DOHH2 (cell line): ENCODE measurements at regions not wholly inside any gene's neighbourhood (a gene's known extent, or its start where the extent isn't known, plus 50 kb on each side); places are given as distances from the start of the nearest gene placed in this dataset.

Experiments used
- H3F3A ChIP-seq: fragments of 200-600 bp; sonication (generic), shearing (Covaris generic); 2 replicates; pipeline ENCODE4 v1.6.0; 2016; ENCODE audit warnings: antibody characterized with exemption, mild to moderate bottlenecking; ENCODE audit not compliant: control insufficient read depth, insufficient read depth
- H3K27ac ChIP-seq: fragments of 200-600 bp; sonication (generic); 2 replicates; pipeline ENCODE4 v1.5.1; 2014; ENCODE audit warnings: low read depth, mild to moderate bottlenecking, low read length, moderate library complexity
- H3K27me3 ChIP-seq: fragments of 200-600 bp; sonication (generic); 2 replicates; pipeline ENCODE4 v1.6.1; 2014; ENCODE audit warnings: mild to moderate bottlenecking, low read length, mixed read lengths; ENCODE audit not compliant: control insufficient read depth
- H3K36me3 ChIP-seq: fragments of 200-600 bp; sonication (generic); 2 replicates; pipeline ENCODE4 v1.6.1; 2014; ENCODE audit warnings: mild to moderate bottlenecking, low read length, moderate library complexity, mixed read lengths; ENCODE audit not compliant: control insufficient read depth
- H3K4me1 ChIP-seq: fragments of 200-600 bp; sonication (generic); 2 replicates; pipeline ENCODE4 v1.6.1; 2014; ENCODE audit warnings: mild to moderate bottlenecking, low read length, mixed read lengths; ENCODE audit not compliant: control insufficient read depth
- H3K4me2 ChIP-seq: fragments of 200-600 bp; sonication (generic); 2 replicates; pipeline ENCODE4 v1.6.0; 2014; ENCODE audit warnings: mild to moderate bottlenecking, low read length, moderate library complexity
- H3K4me3 ChIP-seq: fragments of 200-600 bp; sonication (generic); 2 replicates; pipeline ENCODE4 v1.5.1; 2014; ENCODE audit warnings: mild to moderate bottlenecking, low read length, mixed read lengths
- H3K79me2 ChIP-seq: fragments of 200-600 bp; sonication (generic); 2 replicates; pipeline ENCODE4 v1.6.1; 2014; ENCODE audit warnings: mild to moderate bottlenecking, low read length, mixed read lengths; ENCODE audit not compliant: control insufficient read depth
- H3K9me2 ChIP-seq: fragments of 200-600 bp; sonication (generic); replicated peaks from 2 replicates; pipeline ENCODE4 v1.6.1; 2014; ENCODE audit warnings: mild to moderate bottlenecking, low read length, mixed read lengths; ENCODE audit not compliant: control insufficient read depth
- H3K9me3 ChIP-seq: fragments of 200-600 bp; sonication (generic); 2 replicates; pipeline ENCODE4 v1.6.1; 2014; ENCODE audit warnings: antibody characterized with exemption, low read length, mixed read lengths; ENCODE audit not compliant: control insufficient read depth, insufficient read depth
- H4K20me1 ChIP-seq: fragments of 200-600 bp; sonication (generic); 2 replicates; pipeline ENCODE4 v1.6.0; 2014; ENCODE audit warnings: low read depth, mild to moderate bottlenecking, antibody characterized with exemption, low read length, moderate library complexity; ENCODE audit not compliant: control insufficient read depth, insufficient read depth
- CTCF ChIP-seq: fragments of 200-600 bp; sonication (generic); IDR thresholded peaks from one replicate; pipeline ENCODE4 v1.5.1; 2014; ENCODE audit warnings: antibody characterized with exemption, mild to moderate bottlenecking, low read depth, low read length; ENCODE audit not compliant: poor library complexity, severe bottlenecking
- EZH2phosphoT487 ChIP-seq: fragments of 200-600 bp; sonication (generic); IDR thresholded peaks from 2 replicates; pipeline ENCODE4 v1.6.1; 2017; ENCODE audit warnings: borderline replicate concordance, mild to moderate bottlenecking, antibody characterized with exemption, low read length, moderate library complexity, mixed read lengths

- no peaks in the 10 kb centered on the region for H3K9me3 ChIP-seq
- H3K36me3 ChIP-seq = no peaks in the 10 kb centered on the region
- H3K9me2 ChIP-seq = no peaks in the 10 kb centered on the region
- no peak overlapping the region for H3K4me2 ChIP-seq
- no peaks in the 10 kb centered on the region for H3F3A ChIP-seq
- H3K4me3 ChIP-seq = no peak overlapping the region
- H3K4me1 ChIP-seq = no peaks in the 10 kb centered on the region
- peaks cover 7% of the 10 kb centered on the region; the same call in 1 of the 2 replicates for H3K27me3 ChIP-seq
- no peak overlapping the region for H3K27ac ChIP-seq
- TF ChIP-seq EZH2phosphoT487 (no peak), CTCF (no peak)
- no peaks in the 10 kb centered on the region for H3K79me2 ChIP-seq
- no peaks in the 10 kb centered on the region for H4K20me1 ChIP-seq
These were observed 426.0 kb downstream of the RPS24 start for GRCh38 chr10:78459639-78460037.

DNA sequence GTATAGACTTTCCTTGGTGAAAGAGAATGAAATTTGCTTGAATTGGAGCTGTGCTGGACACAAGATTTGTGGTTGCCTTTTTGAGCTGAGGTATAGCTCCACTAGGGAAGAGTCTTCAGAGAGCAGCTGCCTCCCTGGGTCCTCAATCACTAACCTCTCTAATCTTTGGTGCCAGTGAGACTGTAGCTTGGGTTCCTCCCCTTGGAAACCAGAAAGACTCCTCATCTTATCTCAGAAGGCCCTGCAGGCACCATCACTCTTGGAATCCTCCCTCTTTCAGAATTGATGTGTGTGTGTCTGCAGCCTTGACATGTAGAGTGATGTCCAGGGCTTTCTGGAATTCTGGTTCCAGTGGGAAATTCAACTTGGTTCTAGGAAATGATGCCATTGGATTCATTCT is 426.5 kb downstream of the RPS24 start:
- H3K27ac ChIP-seq = no peak overlapping the region
- no peaks in the 10 kb centered on the region for H3K9me2 ChIP-seq
- H3K36me3 ChIP-seq = no peaks in the 10 kb centered on the region
- H3K4me3 ChIP-seq = no peak overlapping the region
- H3K4me2 ChIP-seq = no peak overlapping the region
- H3K27me3 ChIP-seq = peaks cover 7% of the 10 kb centered on the region; the same call in 1 of the 2 replicates
- H3K79me2 ChIP-seq = no peaks in the 10 kb centered on the region
- no peaks in the 10 kb centered on the region for H3K4me1 ChIP-seq
- H3F3A ChIP-seq = no peaks in the 10 kb centered on the region
- no peak for TF ChIP-seq CTCF
- TF ChIP-seq EZH2phosphoT487 = no peak
- no peaks in the 10 kb centered on the region for H3K9me3 ChIP-seq
- H4K20me1 ChIP-seq = no peaks in the 10 kb centered on the region

DNA sequence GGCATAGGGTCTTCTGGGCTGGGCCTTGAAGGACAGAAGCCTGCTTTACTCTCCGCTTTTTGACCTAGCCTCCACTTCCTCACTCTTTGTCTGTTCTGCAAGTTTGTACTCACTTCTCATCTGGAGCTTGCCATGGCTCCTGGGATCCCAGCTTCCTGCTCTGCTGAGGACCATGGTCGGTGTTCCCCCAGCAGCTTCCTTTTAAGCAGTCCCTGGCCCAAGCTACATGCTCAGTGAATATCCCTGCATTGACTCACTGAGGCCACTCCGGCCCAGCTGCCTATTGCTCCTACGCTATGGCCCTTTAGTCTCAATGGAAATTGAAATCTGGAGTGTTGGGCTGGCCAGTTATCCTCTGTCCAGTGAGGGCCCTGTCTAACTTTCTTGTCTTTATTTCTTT is 427.7 kb downstream of the RPS24 start:
- no peak overlapping the region for H3K4me2 ChIP-seq
- no peaks in the 10 kb centered on the region for H3K9me3 ChIP-seq
- H3K9me2 ChIP-seq = no peaks in the 10 kb centered on the region
- no peaks in the 10 kb centered on the region for H3F3A ChIP-seq
- H3K27me3 ChIP-seq = peaks cover 7% of the 10 kb centered on the region; the same call in 1 of the 2 replicates
- no peak overlapping the region for H3K27ac ChIP-seq
- TF ChIP-seq EZH2phosphoT487 = no peak
- no peak for TF ChIP-seq CTCF
- H4K20me1 ChIP-seq = no peaks in the 10 kb centered on the region
- no peaks in the 10 kb centered on the region for H3K4me1 ChIP-seq
- H3K36me3 ChIP-seq = no peaks in the 10 kb centered on the region
- no peak overlapping the region for H3K4me3 ChIP-seq
- H3K79me2 ChIP-seq = no peaks in the 10 kb centered on the region

- H3K4me3 ChIP-seq = no peak overlapping the region
These were observed 428.5 kb downstream of the RPS24 start for GRCh38 chr10:78462176-78462575.

More at GRCh38 chr10:78462176-78462575, 428.5 kb downstream of the RPS24 start:
- no peak for TF ChIP-seq EZH2phosphoT487
- no peak for TF ChIP-seq CTCF
- Histone ChIP-seq H3K4me1 (no peaks in the 10 kb centered on the region), H3K79me2 (no peaks in the 10 kb centered on the region), H3K9me3 (no peaks in the 10 kb centered on the region), H3K36me3 (no peaks in the 10 kb centered on the region), H3K27me3 (peaks cover 7% of the 10 kb centered on the region; the same call in 1 of the 2 replicates), H3K4me2 (no peak overlapping the region), H4K20me1 (no peaks in the 10 kb centered on the region), H3F3A (no peaks in the 10 kb centered on the region), H3K27ac (no peak overlapping the region), H3K9me2 (no peaks in the 10 kb centered on the region)
